Glomerular visceral epithelial cell (primary cell): ENCODE measurements at regions not wholly inside any gene's neighbourhood (a gene's known extent, or its start where the extent isn't known, plus 50 kb on each side); places are given as distances from the start of the nearest gene placed in this dataset.
A peak's percentile ranks its signal among the peaks of the same experiment; 100 is the strongest.
"Not testable (repeated sequence)": the region's sequence is repeated elsewhere in the genome, so short reads cannot be mapped to it uniquely, and the experiment has no call there.

Experiments
- DNase-seq: peaks from one replicate; pipeline ENCODE4 v3.0.0-alpha.2; 2016; ENCODE audit errors: extremely low spot score

- DNase-seq, result no peak
Measured at GRCh38 chr17:70286391-70286790, 117.1 kb downstream of the KCNJ2 start.

GRCh38 chr17:70288540-70289290 is 119.4 kb downstream of the KCNJ2 start:
- DNase-seq, result no peak

GRCh38 chr17:70290770-70291169 is 121.4 kb downstream of the KCNJ2 start:
- DNase-seq, result no peak

GRCh38 chr17:70292366-70292765 is 123.0 kb downstream of the KCNJ2 start:
- no peak for DNase-seq

- not testable (repeated sequence) for DNase-seq
Measured at GRCh38 chr17:70293564-70294310, 124.4 kb downstream of the KCNJ2 start.

GRCh38 chr17:70295329-70295728 is 126.0 kb downstream of the KCNJ2 start:
- no peak for DNase-seq

GRCh38 chr17:70295731-70296130 is 126.4 kb downstream of the KCNJ2 start:
- DNase-seq, result no peak

GRCh38 chr17:70296456-70296855 is 127.1 kb downstream of the KCNJ2 start:
- no peak for DNase-seq

GRCh38 chr17:70297397-70297796 is 128.1 kb downstream of the KCNJ2 start:
- no peak for DNase-seq

- no peak for DNase-seq
Measured at GRCh38 chr17:70298929-70299531, 129.7 kb downstream of the KCNJ2 start.

- no peak for DNase-seq
Measured at GRCh38 chr17:70307430-70308225, 138.3 kb downstream of the KCNJ2 start.

- no peak for DNase-seq
Measured at GRCh38 chr17:70308618-70309017, 139.3 kb downstream of the KCNJ2 start.

GRCh38 chr17:70310221-70310672 is 140.9 kb downstream of the KCNJ2 start:
- DNase-seq, result no peak

GRCh38 chr17:70313086-70313852 is 143.9 kb downstream of the KCNJ2 start:
- peak; percentile 2 for DNase-seq

GRCh38 chr17:70314096-70314495 is 144.8 kb downstream of the KCNJ2 start:
- no peak for DNase-seq

- no peak for DNase-seq
Measured at GRCh38 chr17:70314506-70314905, 145.2 kb downstream of the KCNJ2 start.

GRCh38 chr17:70317421-70317820 is 148.1 kb downstream of the KCNJ2 start:
- no peak for DNase-seq

GRCh38 chr17:70318051-70318450 is 148.7 kb downstream of the KCNJ2 start:
- no peak for DNase-seq

- DNase-seq, result no peak
Measured at GRCh38 chr17:70319516-70319915, 150.2 kb downstream of the KCNJ2 start.

GRCh38 chr17:70320673-70321345 is 151.5 kb downstream of the KCNJ2 start:
- DNase-seq, result no peak

- no peak for DNase-seq
Measured at GRCh38 chr17:70321352-70321751, 152.0 kb downstream of the KCNJ2 start.
